Prostate gland (tissue), 2 donors: ENCODE measurements at regions not wholly inside any gene's neighbourhood (a gene's known extent, or its start where the extent isn't known, plus 50 kb on each side); places are given as distances from the start of the nearest gene placed in this dataset.

Source experiments
- DNase-seq: peaks from one replicate; pipeline ENCODE4 v3.0.0-alpha.2; 2019; ENCODE audit warnings: low spot score
- H3K27ac ChIP-seq, 2 donors: fragments of 200-600 bp; sonication (generic); 2 replicates each; pipeline ENCODE4 v1.5.1; 2017 to 2019
- H3K27me3 ChIP-seq: fragments of 200-600 bp; sonication (generic); replicated peaks from 2 replicates; pipeline ENCODE4 v1.5.1; 2019; ENCODE audit not compliant: insufficient read depth
- H3K36me3 ChIP-seq, 2 donors: fragments of 200-600 bp; sonication (generic); 1 replicate in 1 of 2; 2 replicates in 1 of 2; pipeline versions ENCODE4 v1.5.1 to v1.8.1; 2017 to 2019
- H3K4me1 ChIP-seq: fragments of 200-600 bp; sonication (generic); replicated peaks from 2 replicates; pipeline ENCODE4 v1.5.1; 2019
- H3K4me3 ChIP-seq, 2 donors: fragments of 200-600 bp; sonication (generic); 2 replicates each; pipeline ENCODE4 v1.5.1; 2017 to 2019
- H3K9me3 ChIP-seq: fragments of 200-600 bp; sonication (generic); 2 replicates; pipeline ENCODE4 v1.5.1; 2017
- POLR2A ChIP-seq: fragments of 450-650 bp; IDR thresholded peaks from one replicate; pipeline ENCODE4 v1.6.1; 2016; ENCODE audit warnings: antibody characterized with exemption, mild to moderate bottlenecking
- POLR2AphosphoS5 ChIP-seq: sonication (generic); formaldehyde crosslinking; IDR thresholded peaks from one replicate; pipeline ENCODE4 v1.6.1; 2017; ENCODE audit warnings: antibody characterized with exemption
- WGBS: methylation state at CpG from one replicate; pipeline ENCODE4 v1.1.5; 2018; 5-methylcytosine and 5-hydroxymethylcytosine counted together
- intact Hi-C: fragments of 100-400 bp; cut with DNase I; formaldehyde crosslinking; loops from one replicate; pipeline ENCODE4 v1.14.2; 2022
- TF ChIP-seq, protein P1 (sequence below), 4 experiments: fragments of 200-600 bp in 2 of 4; fragments of 450-650 bp in 2 of 4; sonication (generic) in 2 of 4; IDR thresholded peaks; 1 replicate in 3 of 4; 2 replicates in 1 of 4; pipeline ENCODE4 v1.5.1; 2016 to 2019; ENCODE audit warnings: antibody characterized with exemption in 4 of 4, mild to moderate bottlenecking in 2 of 4, moderate library complexity in 2 of 4

DNA sequence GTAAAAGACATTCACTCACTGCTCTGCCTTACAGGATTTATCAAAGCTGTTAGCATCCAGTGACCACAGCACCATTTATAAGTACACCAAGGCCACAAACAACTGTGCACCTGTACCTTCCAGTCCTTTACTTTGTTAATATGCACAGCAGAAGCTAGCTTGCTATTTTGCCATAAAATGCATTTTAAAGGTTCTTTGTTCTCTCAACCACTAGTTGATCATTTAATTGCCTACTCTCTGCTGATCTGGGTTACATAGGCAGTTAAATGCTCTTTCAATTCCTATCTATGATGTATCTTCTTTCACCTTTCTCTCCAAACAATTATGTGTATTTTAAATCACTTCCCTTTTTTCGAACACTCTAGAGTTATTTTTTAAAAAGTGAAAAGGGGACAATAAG is 126.4 kb downstream of the SIPA1L2 start:
- Histone ChIP-seq H3K27me3 (no peaks in the 10 kb centered on the region), H3K36me3 (no peaks in the 10 kb centered on the region), H3K4me3 (no peak overlapping the region), H3K9me3 (no peaks in the 10 kb centered on the region), H3K4me1 (no peaks in the 10 kb centered on the region), H3K27ac (no peak overlapping the region)
- DNase-seq: no peak
- 90% methylated on average over 1 of the region's 1 CpG for WGBS
- TF ChIP-seq, protein P1, sequence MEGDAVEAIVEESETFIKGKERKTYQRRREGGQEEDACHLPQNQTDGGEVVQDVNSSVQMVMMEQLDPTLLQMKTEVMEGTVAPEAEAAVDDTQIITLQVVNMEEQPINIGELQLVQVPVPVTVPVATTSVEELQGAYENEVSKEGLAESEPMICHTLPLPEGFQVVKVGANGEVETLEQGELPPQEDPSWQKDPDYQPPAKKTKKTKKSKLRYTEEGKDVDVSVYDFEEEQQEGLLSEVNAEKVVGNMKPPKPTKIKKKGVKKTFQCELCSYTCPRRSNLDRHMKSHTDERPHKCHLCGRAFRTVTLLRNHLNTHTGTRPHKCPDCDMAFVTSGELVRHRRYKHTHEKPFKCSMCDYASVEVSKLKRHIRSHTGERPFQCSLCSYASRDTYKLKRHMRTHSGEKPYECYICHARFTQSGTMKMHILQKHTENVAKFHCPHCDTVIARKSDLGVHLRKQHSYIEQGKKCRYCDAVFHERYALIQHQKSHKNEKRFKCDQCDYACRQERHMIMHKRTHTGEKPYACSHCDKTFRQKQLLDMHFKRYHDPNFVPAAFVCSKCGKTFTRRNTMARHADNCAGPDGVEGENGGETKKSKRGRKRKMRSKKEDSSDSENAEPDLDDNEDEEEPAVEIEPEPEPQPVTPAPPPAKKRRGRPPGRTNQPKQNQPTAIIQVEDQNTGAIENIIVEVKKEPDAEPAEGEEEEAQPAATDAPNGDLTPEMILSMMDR (IDR thresholded peaks at IDR 0.05): no peak
- no peak for TF ChIP-seq POLR2AphosphoS5
- intact Hi-C loops: no loop called here

DNA sequence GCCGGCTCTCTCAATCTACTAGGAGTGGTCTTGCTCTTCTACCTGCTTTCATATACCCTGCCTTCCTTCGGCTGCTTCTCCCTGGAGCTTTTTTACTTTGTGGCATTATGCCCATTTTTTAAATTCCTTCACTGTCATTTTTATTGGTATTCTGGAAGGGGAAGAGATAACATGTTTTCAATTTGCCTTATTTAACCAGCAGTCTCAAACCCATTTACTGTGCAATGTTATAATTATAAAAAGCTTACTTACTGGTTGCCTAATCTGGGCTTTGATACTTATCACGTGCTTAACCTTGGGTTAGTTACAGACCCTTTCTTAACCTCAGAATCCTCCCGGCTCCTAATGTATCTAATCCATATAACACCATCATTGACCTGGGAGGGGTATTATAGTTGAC is 128.1 kb downstream of the SIPA1L2 start:
- TF ChIP-seq, protein P1 (IDR thresholded peaks at IDR 0.05): no peak
- TF ChIP-seq POLR2A (no peak), POLR2AphosphoS5 (no peak)
- H3K9me3 ChIP-seq: no peaks in the 10 kb centered on the region
- no peaks in the 10 kb centered on the region for H3K36me3 ChIP-seq
- intact Hi-C loops: no loop called here
- H3K27ac ChIP-seq: no peak overlapping the region
- no peak for DNase-seq
- H3K4me1 ChIP-seq: no peaks in the 10 kb centered on the region
- no peak overlapping the region for H3K4me3 ChIP-seq
- WGBS: 32% methylated on average over 4 of the region's 4 CpGs
- H3K27me3 ChIP-seq: no peaks in the 10 kb centered on the region

DNA sequence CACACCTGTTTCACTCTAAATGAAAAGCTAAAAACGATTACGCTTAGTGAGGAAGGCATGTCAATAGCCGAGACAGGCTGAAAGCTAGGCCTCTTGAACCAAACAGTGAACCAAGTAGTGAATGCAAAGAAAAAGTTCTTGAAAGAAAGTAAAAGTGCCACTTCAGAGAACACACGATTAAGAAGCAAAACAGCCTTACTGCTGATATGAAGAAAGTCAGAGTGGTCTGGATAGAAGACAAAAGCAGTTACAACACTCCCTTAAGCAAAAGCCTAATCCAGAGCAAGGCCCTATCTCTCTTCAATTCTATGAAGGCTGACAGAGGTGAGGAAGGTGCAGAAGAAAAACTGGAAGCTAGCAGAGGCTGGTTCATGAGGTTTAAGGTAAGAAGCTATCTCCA is 130.7 kb downstream of the SIPA1L2 start:
- Histone ChIP-seq H3K27me3 (no peaks in the 10 kb centered on the region), H3K27ac (no peak overlapping the region), H3K9me3 (no peaks in the 10 kb centered on the region), H3K36me3 (no peaks in the 10 kb centered on the region), H3K4me3 (no peak overlapping the region), H3K4me1 (no peaks in the 10 kb centered on the region)
- intact Hi-C loops: no loop called here
- no peak for DNase-seq
- 58% methylated on average over 4 of the region's 4 CpGs for WGBS
- TF ChIP-seq, protein P1 (IDR thresholded peaks at IDR 0.05): no peak
- TF ChIP-seq POLR2AphosphoS5: no peak
- no peak for TF ChIP-seq POLR2A

DNA sequence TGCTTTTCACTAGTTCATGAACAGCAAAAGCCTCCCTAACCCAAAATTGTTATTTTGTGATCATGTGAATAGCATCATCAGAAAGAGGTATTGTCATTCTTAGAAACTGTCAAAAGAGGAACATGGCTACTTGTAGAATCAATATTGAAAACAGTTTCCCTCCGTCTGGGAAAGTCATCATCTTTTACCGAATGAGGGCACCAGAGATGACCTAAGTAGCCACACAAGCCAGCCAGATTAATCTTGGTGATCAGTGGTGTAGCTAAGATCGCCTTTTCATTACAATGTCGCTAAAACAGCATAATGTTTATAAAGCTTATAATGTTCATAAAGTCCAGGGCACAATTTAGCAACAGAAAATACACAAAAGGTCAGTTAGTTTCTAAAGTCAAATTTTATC is 136.1 kb downstream of the SIPA1L2 start:
- no peaks in the 10 kb centered on the region for H3K36me3 ChIP-seq
- H3K9me3 ChIP-seq: no peaks in the 10 kb centered on the region
- no peak overlapping the region for H3K27ac ChIP-seq
- H3K4me1 ChIP-seq: no peaks in the 10 kb centered on the region
- H3K4me3 ChIP-seq: no peak overlapping the region
- no peaks in the 10 kb centered on the region for H3K27me3 ChIP-seq
- intact Hi-C loops: no loop called here
- no peak for DNase-seq
- 97% methylated on average over 4 of the region's 4 CpGs for WGBS
- TF ChIP-seq POLR2AphosphoS5 (no peak), POLR2A (no peak)
- TF ChIP-seq, protein P1 (IDR thresholded peaks at IDR 0.05): no peak

DNA sequence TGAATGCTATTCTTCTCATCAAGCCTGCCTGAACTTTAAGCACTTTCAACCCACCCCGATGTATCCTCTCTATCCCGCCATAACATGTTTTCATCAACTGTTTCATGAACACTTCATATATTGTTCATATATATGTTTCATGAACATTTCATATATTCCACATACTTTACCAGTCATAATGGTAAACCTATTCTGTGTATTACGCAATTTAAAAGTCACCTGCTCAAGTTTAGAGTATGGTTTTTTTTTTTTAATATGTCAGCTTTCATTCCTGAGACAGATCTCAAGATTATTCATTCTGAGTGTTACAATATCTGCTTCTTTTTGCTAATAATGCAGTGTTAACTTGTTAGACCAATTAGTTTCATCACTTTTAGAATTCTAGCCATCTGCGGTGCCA is 140.7 kb downstream of the SIPA1L2 start:
- H3K4me1 ChIP-seq: no peaks in the 10 kb centered on the region
- TF ChIP-seq POLR2A: no peak
- H3K4me3 ChIP-seq: no peak overlapping the region
- no peaks in the 10 kb centered on the region for H3K27me3 ChIP-seq
- 97% methylated on average over 4 of the region's 4 CpGs for WGBS
- intact Hi-C loops: no loop called here
- no peak overlapping the region for H3K27ac ChIP-seq
- H3K9me3 ChIP-seq: no peaks in the 10 kb centered on the region
- no peaks in the 10 kb centered on the region for H3K36me3 ChIP-seq
- no peak for DNase-seq

DNA sequence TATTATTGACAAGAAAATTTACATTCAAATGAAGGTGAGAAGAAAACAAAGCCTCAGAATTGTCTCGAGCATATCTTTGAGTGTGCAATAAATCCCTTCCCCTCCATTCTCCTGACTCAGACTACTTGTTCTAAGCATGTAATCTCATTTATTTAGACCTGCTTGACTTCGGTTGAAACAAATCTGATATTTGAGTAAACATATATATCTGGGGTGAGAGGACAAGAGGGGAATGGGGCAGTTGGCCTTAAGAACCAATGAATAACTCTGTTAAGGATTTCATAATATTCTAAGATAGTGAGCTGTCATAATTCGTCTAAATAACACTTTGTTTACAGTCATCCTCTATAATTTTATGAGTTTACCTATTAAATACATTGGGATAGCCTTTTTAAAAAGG is 142.7 kb downstream of the SIPA1L2 start:
- TF ChIP-seq, protein P1 (IDR thresholded peaks at IDR 0.05): no peak
- 72% methylated on average over 3 of the region's 3 CpGs for WGBS
- Histone ChIP-seq H3K27me3 (no peaks in the 10 kb centered on the region), H3K4me3 (no peak overlapping the region), H3K36me3 (no peaks in the 10 kb centered on the region), H3K4me1 (no peaks in the 10 kb centered on the region), H3K9me3 (no peaks in the 10 kb centered on the region), H3K27ac (no peak overlapping the region)
- intact Hi-C loops: no loop called here
- DNase-seq: no peak
